Ishikawa (cell line): ENCODE measurements at regions not wholly inside any gene's neighbourhood (a gene's known extent, or its start where the extent isn't known, plus 50 kb on each side); places are given as distances from the start of the nearest gene placed in this dataset.

Source experiments
- CEBPB ChIP-seq: IDR thresholded peaks from 2 replicates; pipeline ENCODE4 v1.6.1; 2012
- CREB1 ChIP-seq: IDR thresholded peaks from 2 replicates; pipeline ENCODE4 v1.6.1; 2012; ENCODE audit warnings: low read depth
- EGR1 ChIP-seq: IDR thresholded peaks from 2 replicates; pipeline ENCODE4 v1.6.1; 2012
- EP300 ChIP-seq: IDR thresholded peaks from 2 replicates; pipeline ENCODE4 v1.6.1; 2012; ENCODE audit warnings: borderline replicate concordance
- FOXM1 ChIP-seq: IDR thresholded peaks from 2 replicates; pipeline ENCODE4 v1.6.1; 2012; ENCODE audit warnings: low read depth, borderline replicate concordance
- MAX ChIP-seq: IDR thresholded peaks from 2 replicates; pipeline ENCODE4 v1.6.1; 2012
- REST ChIP-seq: IDR thresholded peaks from 2 replicates; pipeline ENCODE4 v1.6.1; 2012; ENCODE audit warnings: low read depth, mild to moderate bottlenecking
- TAF1 ChIP-seq: IDR thresholded peaks from 2 replicates; pipeline ENCODE4 v1.6.1; 2012; ENCODE audit warnings: low read depth, mild to moderate bottlenecking
- TEAD4 ChIP-seq: IDR thresholded peaks from 2 replicates; pipeline ENCODE4 v1.6.1; 2012
- YY1 ChIP-seq: IDR thresholded peaks from 2 replicates; pipeline ENCODE4 v1.6.1; 2012; ENCODE audit warnings: low read depth

GRCh38 chr22:49543876-49544275, 283.8 kb downstream of the BRD1 start:
- no peak for TF ChIP-seq MAX
- no peak for TF ChIP-seq EP300
- no peak for TF ChIP-seq TAF1
- no peak for TF ChIP-seq EGR1
- TF ChIP-seq CEBPB, result no peak
- no peak for TF ChIP-seq YY1
- no peak for TF ChIP-seq CREB1
- no peak for TF ChIP-seq REST
- no peak for TF ChIP-seq FOXM1
- TF ChIP-seq TEAD4, result no peak
